ENCODE measurements at regions not wholly inside any gene's neighbourhood (a gene's known extent, or its start where the extent isn't known, plus 50 kb on each side); places are given as distances from the start of the nearest gene placed in this dataset.

GRCh38 chr7:86932038-86932512, 127.4 kb downstream of the ELAPOR2 start:
- H3K79me2 ChIP-seq (ENCODE audit: control insufficient read depth, insufficient read depth, low read length), result no peaks in the 10 kb centered on the region
- H3K27ac ChIP-seq (ENCODE audit: control insufficient read depth, insufficient read depth, low read length), result peak overlapping the region; percentile 27
- TF ChIP-seq CTCF (optimal IDR thresholded peaks at IDR 0.05 in 1 of 3, IDR thresholded peaks at IDR 0.05 in 1 of 3, conservative IDR thresholded peaks at IDR 0.05 in 1 of 3; ENCODE audit: extremely low read depth in 1 of 3, insufficient read depth in 2 of 3, low read length in 3 of 3) (no peak), EZH2 (IDR thresholded peaks at IDR 0.05; ENCODE audit: low read length) (no peak)
- DNase-seq (ENCODE audit: low read depth, low spot score) (peak; percentile 23), FAIRE-seq (peak; percentile 87)
- no peaks in the 10 kb centered on the region for H4K20me1 ChIP-seq (ENCODE audit: control insufficient read depth, extremely low read depth, insufficient read depth, low read length)
- H3K9me1 ChIP-seq (ENCODE audit: control insufficient read depth, extremely low read depth, insufficient read depth, low read length), result no peaks in the 10 kb centered on the region
- no peak overlapping the region for H2AFZ ChIP-seq (ENCODE audit: control insufficient read depth, low read length)
- peaks cover 11% of the 10 kb centered on the region for H3K4me1 ChIP-seq (ENCODE audit: control insufficient read depth, extremely low read depth, insufficient read depth, low read length)
- no peak overlapping the region for H3K4me3 ChIP-seq (ENCODE audit: control insufficient read depth in 2 of 3, extremely low read depth in 1 of 3, insufficient read depth in 2 of 3, low read depth in 1 of 3, low read length in 3 of 3)
- H3K9ac ChIP-seq (ENCODE audit: control insufficient read depth, extremely low read depth, insufficient read depth, low read length), result no peak overlapping the region
- H3K4me2 ChIP-seq (ENCODE audit: control insufficient read depth, extremely low read depth, insufficient read depth, low read depth, low read length), result peak overlapping the region; percentile 39
- H3K27me3 ChIP-seq (ENCODE audit: control insufficient read depth, extremely low read depth, insufficient read depth, low read length), result no peaks in the 10 kb centered on the region
- no peaks in the 10 kb centered on the region for H3K36me3 ChIP-seq (ENCODE audit: control insufficient read depth in 2 of 2, extremely low read depth in 1 of 2, insufficient read depth in 2 of 2, low read length in 2 of 2)
- dilution Hi-C loops (cut with MboI; ENCODE audit: extremely low pct_ligation_motif_present, low sequenced_read_pairs), result no loop called here
- no peaks in the 10 kb centered on the region for H3K9me3 ChIP-seq (ENCODE audit: control insufficient read depth, low read depth, low read length)

- H3K4me2 ChIP-seq (ENCODE audit: control insufficient read depth, extremely low read depth, insufficient read depth, low read depth, low read length), result peak overlapping the region; percentile 39
- peaks cover 11% of the 10 kb centered on the region for H3K4me1 ChIP-seq (ENCODE audit: control insufficient read depth, extremely low read depth, insufficient read depth, low read length)
- H3K79me2 ChIP-seq (ENCODE audit: control insufficient read depth, insufficient read depth, low read length), result no peaks in the 10 kb centered on the region
- no peak overlapping the region for H3K4me3 ChIP-seq (ENCODE audit: control insufficient read depth in 2 of 3, extremely low read depth in 1 of 3, insufficient read depth in 2 of 3, low read depth in 1 of 3, low read length in 3 of 3)
- no peak for DNase-seq (ENCODE audit: low read depth, low spot score)
- TF ChIP-seq EZH2 (IDR thresholded peaks at IDR 0.05; ENCODE audit: low read length), result no peak
- no peak for TF ChIP-seq CTCF (optimal IDR thresholded peaks at IDR 0.05 in 1 of 3, IDR thresholded peaks at IDR 0.05 in 1 of 3, conservative IDR thresholded peaks at IDR 0.05 in 1 of 3; ENCODE audit: extremely low read depth in 1 of 3, insufficient read depth in 2 of 3, low read length in 3 of 3)
- H3K27me3 ChIP-seq (ENCODE audit: control insufficient read depth, extremely low read depth, insufficient read depth, low read length), result no peaks in the 10 kb centered on the region
- H3K27ac ChIP-seq (ENCODE audit: control insufficient read depth, insufficient read depth, low read length), result no peak overlapping the region
- no peak overlapping the region for H2AFZ ChIP-seq (ENCODE audit: control insufficient read depth, low read length)
- FAIRE-seq, result no peak
- H3K9ac ChIP-seq (ENCODE audit: control insufficient read depth, extremely low read depth, insufficient read depth, low read length), result no peak overlapping the region
- H3K36me3 ChIP-seq (ENCODE audit: control insufficient read depth in 2 of 2, extremely low read depth in 1 of 2, insufficient read depth in 2 of 2, low read length in 2 of 2), result no peaks in the 10 kb centered on the region
- no peaks in the 10 kb centered on the region for H3K9me3 ChIP-seq (ENCODE audit: control insufficient read depth, low read depth, low read length)
- H3K9me1 ChIP-seq (ENCODE audit: control insufficient read depth, extremely low read depth, insufficient read depth, low read length), result no peaks in the 10 kb centered on the region
- no peaks in the 10 kb centered on the region for H4K20me1 ChIP-seq (ENCODE audit: control insufficient read depth, extremely low read depth, insufficient read depth, low read length)
- dilution Hi-C loops (cut with MboI; ENCODE audit: extremely low pct_ligation_motif_present, low sequenced_read_pairs), result no loop called here
These were observed 128.0 kb downstream of the ELAPOR2 start for GRCh38 chr7:86931439-86931838.
